Heart right ventricle (tissue), 16 donors: ENCODE measurements at regions not wholly inside any gene's neighbourhood (a gene's known extent, or its start where the extent isn't known, plus 50 kb on each side); places are given as distances from the start of the nearest gene placed in this dataset.

Experiments used
- ATAC-seq, 8 donors: fragments of 200-7000 bp; cut with Tn5 transposase; one replicate each; pipeline ENCODE4 v1.9.1; 2020; ENCODE audit warnings: mild to moderate bottlenecking in 8 of 8, moderate library complexity in 8 of 8, moderate number of reproducible peaks in 1 of 8
- DNase-seq, 2 donors: peaks; one replicate each; pipeline ENCODE4 v3.0.0-alpha.2; 2020
- H3K27ac ChIP-seq, 10 donors: fragments of 200-600 bp; sonication (generic) in 2 of 10; one replicate each; pipeline versions ENCODE4 v1.5.0 to v1.8.0; 2020 to 2022; ENCODE audit warnings: mild to moderate bottlenecking in 3 of 10
- H3K27me3 ChIP-seq, 7 donors: fragments of 200-600 bp; one replicate each; pipeline ENCODE4 v1.8.0; 2021 to 2022; ENCODE audit warnings: mild to moderate bottlenecking in 2 of 7
- H3K36me3 ChIP-seq, 9 donors: fragments of 200-600 bp; sonication (generic) in 1 of 9; one replicate each; pipeline versions ENCODE4 v1.5.0 to v1.8.0; 2020 to 2022; ENCODE audit warnings: mild to moderate bottlenecking in 2 of 9
- H3K4me1 ChIP-seq, 9 donors: fragments of 200-600 bp; sonication (generic) in 1 of 9; one replicate each; pipeline versions ENCODE4 v1.5.0 to v1.8.0; 2020 to 2022; ENCODE audit warnings: mild to moderate bottlenecking in 4 of 9
- H3K4me3 ChIP-seq, 10 donors: fragments of 200-600 bp; sonication (generic) in 2 of 10; one replicate each; pipeline versions ENCODE4 v1.5.0 to v1.8.0; 2020 to 2022; ENCODE audit warnings: mild to moderate bottlenecking in 7 of 10, moderate library complexity in 2 of 10
- H3K9me3 ChIP-seq, 11 donors: fragments of 200-600 bp in 10 of 11; sonication (generic) in 2 of 11; one replicate each; pipeline versions ENCODE4 v1.5.0 to v1.8.0; 2013 to 2022; ENCODE audit warnings: mild to moderate bottlenecking in 2 of 11, control low read depth in 1 of 11, moderate library complexity in 1 of 11
- WGBS, 2 donors: extraction: QIAGEN DNeasy Blood & Tissue Kit; methylation state at CpG; one replicate each; pipeline ENCODE4 v1.1.7; 2013; ENCODE audit warnings: inconsistent platforms in 1 of 2; 5-methylcytosine and 5-hydroxymethylcytosine counted together
- intact Hi-C, 10 donors: fragments of 100-400 bp; cut with DNase I; formaldehyde crosslinking; loops; one replicate each; pipeline versions ENCODE4 v1.11.1 to v1.14.2; 2022
- TF ChIP-seq, protein P1 (sequence below), 9 donors: fragments of 200-600 bp; sonication (generic) in 2 of 9; IDR thresholded peaks; one replicate each; pipeline versions ENCODE4 v1.5.0 to v1.8.0; 2021 to 2022; ENCODE audit warnings: antibody characterized with exemption in 9 of 9, mild to moderate bottlenecking in 5 of 9, moderate library complexity in 1 of 9
- donor health status: Arrhythmogenic right ventricular cardiomyopathy.
- donor health status: ischemic (EF 13 %, LVEDD 7.1; RV severe dilation, severe dysfunction).
- donor health status: healthy with polysubstance abuse.
- donor health status: DM: no; HTN: yes; CAD: no.
- donor health status: DM: no; HTN: no; CAD: no.
- donor health status: ischemic (EF 25% LVEDD 6.9; RV normal size, moderate dysfunction).
- donor health status: ischemic (EF 25% LVEDD 5.7; RV mildly dilated, moderate dysfunction).
- donor health status: healthy.
- donor health status: DM: yes; HTN: yes; CAD: no.
- donor health status: Ischemic cardiomyopathy.
- donor health status: ischemic (EF 35%, LVEDD 5.7; RV mildly dilated, moderate dysfunction).
- donor health status: nonischemic (EF 11% LVEDD 7.7; RV severe dilation, severe dysfunction).
- donor health status: DM: yes; HTN: yes; CAD: no.
- donor health status: PGD.
- donor health status: ischemic (EF 29% LVEDD 5.4; RV normal size, mild dysfunction).
- donor health status: nonischemic (EF 23%, LVEDD 6.1; RV moderate dilation, normal function).

DNA sequence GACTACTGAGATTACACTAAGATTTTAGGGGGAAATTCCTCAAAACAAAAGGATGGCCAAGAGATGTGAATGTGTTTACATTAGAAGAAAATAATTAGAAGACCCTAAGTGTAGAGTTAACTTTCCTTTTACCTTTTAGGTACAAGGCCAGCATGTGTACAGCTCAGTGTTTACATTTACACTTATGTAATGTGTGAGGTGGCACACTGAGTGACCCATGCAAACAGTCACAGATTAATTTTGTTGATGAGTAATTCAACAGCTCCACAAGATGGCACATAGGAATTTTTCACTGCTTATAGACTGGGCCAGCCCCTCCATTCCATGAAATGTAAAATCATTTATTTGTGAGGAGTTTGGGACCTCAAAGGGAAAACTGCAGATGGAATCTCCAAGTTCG, 90.1 kb upstream of the SLC12A2 start:
- Histone ChIP-seq H3K36me3 (no peaks in the 10 kb centered on the region), H3K4me3 (no peak overlapping the region), H3K27ac (no peak overlapping the region), H3K27me3 (no peaks in the 10 kb centered on the region), H3K9me3 (peaks cover 0 to 7% (median 0%) of the 10 kb centered on the region in 11 donors), H3K4me1 (peaks cover 0 to 18% (median under 1%) of the 10 kb centered on the region in 9 donors)
- DNase-seq (no peak), ATAC-seq (no peak)
- intact Hi-C loops = no loop called here
- 94 to 97% methylated on average over 1 of the region's 1 CpG for WGBS, 2 donors
- TF ChIP-seq, protein P1, sequence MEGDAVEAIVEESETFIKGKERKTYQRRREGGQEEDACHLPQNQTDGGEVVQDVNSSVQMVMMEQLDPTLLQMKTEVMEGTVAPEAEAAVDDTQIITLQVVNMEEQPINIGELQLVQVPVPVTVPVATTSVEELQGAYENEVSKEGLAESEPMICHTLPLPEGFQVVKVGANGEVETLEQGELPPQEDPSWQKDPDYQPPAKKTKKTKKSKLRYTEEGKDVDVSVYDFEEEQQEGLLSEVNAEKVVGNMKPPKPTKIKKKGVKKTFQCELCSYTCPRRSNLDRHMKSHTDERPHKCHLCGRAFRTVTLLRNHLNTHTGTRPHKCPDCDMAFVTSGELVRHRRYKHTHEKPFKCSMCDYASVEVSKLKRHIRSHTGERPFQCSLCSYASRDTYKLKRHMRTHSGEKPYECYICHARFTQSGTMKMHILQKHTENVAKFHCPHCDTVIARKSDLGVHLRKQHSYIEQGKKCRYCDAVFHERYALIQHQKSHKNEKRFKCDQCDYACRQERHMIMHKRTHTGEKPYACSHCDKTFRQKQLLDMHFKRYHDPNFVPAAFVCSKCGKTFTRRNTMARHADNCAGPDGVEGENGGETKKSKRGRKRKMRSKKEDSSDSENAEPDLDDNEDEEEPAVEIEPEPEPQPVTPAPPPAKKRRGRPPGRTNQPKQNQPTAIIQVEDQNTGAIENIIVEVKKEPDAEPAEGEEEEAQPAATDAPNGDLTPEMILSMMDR (IDR thresholded peaks at IDR 0.05) = no peak

DNA sequence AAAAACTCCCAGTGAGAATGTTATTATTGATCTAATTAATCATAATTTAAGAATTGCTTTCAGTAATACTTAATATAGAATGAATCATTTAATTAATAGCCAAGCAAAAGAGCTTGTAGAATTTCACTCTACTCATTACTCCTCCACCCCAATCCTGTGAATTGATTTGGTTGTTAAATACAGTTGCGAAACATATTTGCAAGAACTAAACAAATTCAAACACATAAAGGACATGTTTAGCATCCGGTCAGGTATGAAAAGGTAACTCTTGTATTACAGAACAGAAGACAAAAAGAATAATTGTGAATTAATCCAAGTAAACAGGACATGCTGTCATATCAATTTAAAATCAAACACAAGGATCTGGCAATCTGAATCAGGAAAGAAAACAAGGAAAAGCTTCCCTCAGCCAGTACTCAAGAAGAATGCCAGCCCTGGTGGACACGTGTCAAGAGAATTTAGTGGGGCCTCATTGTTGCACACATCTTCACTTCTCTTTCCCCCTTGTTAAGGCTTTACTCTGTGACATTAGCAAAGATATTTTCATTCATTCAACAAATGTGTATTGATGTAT, 89.4 kb upstream of the SLC12A2 start:
- peaks cover 0 to 18% (median 0%) of the 10 kb centered on the region in 9 donors for H3K4me1 ChIP-seq

DNA sequence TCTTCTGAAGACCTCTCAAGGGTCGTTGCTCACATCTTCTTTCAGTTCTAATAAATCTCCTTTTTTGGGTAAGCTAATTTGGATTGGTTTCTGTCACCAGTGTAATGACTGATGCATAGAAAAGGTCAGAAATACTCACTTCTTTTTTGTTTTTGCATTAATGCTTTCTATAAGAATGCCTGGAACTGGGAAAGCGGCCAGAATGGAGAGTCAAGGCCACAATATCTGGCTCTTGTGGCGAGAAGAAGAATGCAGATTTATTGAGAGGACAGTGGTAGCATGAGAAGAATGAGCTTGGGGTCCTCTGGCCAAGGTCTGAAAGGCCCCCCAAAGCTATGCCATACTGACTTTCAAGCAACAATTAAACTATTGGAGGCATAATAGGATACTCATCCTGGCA, 88.0 kb upstream of the SLC12A2 start:
- WGBS, 2 donors = 84 to 87% methylated on average over 3 of the region's 3 CpGs
- TF ChIP-seq, protein P1 (IDR thresholded peaks at IDR 0.05) = no peak
- ATAC-seq (no peak), DNase-seq (no peak)
- intact Hi-C loops = no loop called here
- Histone ChIP-seq H3K4me3 (no peak overlapping the region), H3K4me1 (peaks cover 0 to 18% (median 0%) of the 10 kb centered on the region in 9 donors), H3K27me3 (no peaks in the 10 kb centered on the region), H3K27ac (no peak overlapping the region), H3K36me3 (no peaks in the 10 kb centered on the region), H3K9me3 (no peaks in the 10 kb centered on the region)

More for the DNA sequence above, 89.4 kb upstream of the SLC12A2 start:
- no peak for DNase-seq
- ATAC-seq = no peak
- Histone ChIP-seq H3K36me3 (no peaks in the 10 kb centered on the region), H3K27ac (no peak overlapping the region), H3K27me3 (no peaks in the 10 kb centered on the region), H3K9me3 (peaks cover 0 to 1% (median 0%) of the 10 kb centered on the region in 11 donors), H3K4me3 (no peak overlapping the region)
- intact Hi-C loops = no loop called here
- WGBS, 2 donors = 86 to 94% methylated on average over 3 of the region's 3 CpGs
- TF ChIP-seq, protein P1 (IDR thresholded peaks at IDR 0.05) = no peak

DNA sequence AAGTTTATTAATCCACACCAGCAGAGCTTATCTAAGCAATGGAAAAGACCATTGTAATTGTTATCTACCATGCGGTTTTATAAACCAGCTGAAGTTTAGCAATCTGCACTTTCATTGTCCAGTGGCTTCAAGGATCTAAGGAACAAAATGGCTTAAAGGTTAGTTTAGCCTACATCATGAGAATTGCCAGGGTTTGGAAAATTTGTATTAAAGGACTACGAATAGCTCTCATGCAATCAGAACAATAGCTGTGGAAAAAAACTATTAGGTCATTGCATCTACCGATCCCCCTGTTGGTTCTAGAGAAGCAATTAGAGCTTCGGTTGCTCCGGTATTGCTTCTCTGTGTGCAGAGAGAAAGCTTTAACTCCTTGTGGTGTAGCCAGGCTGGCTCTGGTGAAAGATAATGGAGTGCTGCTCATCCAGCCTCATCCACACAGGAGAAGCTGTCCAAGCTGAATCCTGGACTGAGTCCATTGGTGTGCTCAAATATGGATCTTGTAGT, 86.3 kb upstream of the SLC12A2 start:
- TF ChIP-seq, protein P1 (IDR thresholded peaks at IDR 0.05) = no peak
- peaks cover 0 to 18% (median 0%) of the 10 kb centered on the region in 9 donors for H3K4me1 ChIP-seq
- peak in 4 of 8 donors; percentile 22 to 46 (median 30) for ATAC-seq
- no peak overlapping the region for H3K27ac ChIP-seq
- no peaks in the 10 kb centered on the region for H3K36me3 ChIP-seq
- H3K9me3 ChIP-seq = no peaks in the 10 kb centered on the region
- 45 to 61% methylated on average over 5 of the region's 5 CpGs for WGBS, 2 donors
- no peak overlapping the region for H3K4me3 ChIP-seq
- no peak for DNase-seq
- intact Hi-C loops = no loop called here
- no peaks in the 10 kb centered on the region for H3K27me3 ChIP-seq
